HG02938 (cell line): ENCODE measurements at regions not wholly inside any gene's neighbourhood (a gene's known extent, or its start where the extent isn't known, plus 50 kb on each side); places are given as distances from the start of the nearest gene placed in this dataset.

ENCODE experiments used
- ATAC-seq: cut with Tn5 transposase; IDR thresholded peaks from one replicate; pipeline ENCODE4 v1.9.1; 2021; ENCODE audit warnings: mild to moderate bottlenecking, moderate library complexity; ENCODE audit not compliant: unreplicated experiment

DNA sequence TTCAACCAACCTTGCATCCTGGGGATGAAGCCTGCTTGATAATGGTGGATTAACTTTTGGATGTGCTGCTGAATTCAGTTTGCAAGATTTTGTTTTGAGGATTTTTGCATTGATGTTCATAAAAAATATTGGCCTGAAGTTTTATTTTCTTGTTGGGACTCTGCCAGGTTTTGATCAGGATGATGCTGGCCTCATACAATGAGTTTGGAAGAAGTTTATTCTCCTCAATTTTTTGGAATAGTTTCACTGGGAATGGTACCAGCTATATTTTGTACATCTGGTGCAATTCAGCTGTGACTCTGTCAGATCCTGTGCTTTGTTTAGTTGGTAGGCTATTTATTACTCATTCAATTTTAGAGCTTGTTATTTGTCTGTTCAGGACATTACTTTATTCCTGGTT is 340.3 kb upstream of the TRAM1L1 start:
- no peak for ATAC-seq

DNA sequence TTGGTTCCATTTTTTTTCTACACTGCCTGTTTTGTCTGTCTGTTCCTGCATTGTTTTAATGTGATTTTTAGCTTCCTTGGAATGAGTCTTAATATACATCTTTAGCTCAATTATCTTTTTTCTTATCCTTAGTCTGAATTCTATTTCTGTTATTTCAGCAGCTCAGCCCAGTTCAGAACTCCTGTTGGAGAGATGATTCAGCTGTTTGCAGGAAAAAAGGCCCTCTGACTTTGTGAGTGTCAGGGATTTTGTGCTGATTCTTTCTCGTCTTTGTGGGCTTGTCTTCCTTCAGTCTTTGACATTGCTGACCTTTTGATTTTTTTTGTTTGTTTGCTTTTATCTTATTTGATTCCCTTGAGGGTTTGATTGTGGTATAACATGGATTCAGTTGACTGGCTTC is 343.2 kb upstream of the TRAM1L1 start:
- no peak for ATAC-seq

DNA sequence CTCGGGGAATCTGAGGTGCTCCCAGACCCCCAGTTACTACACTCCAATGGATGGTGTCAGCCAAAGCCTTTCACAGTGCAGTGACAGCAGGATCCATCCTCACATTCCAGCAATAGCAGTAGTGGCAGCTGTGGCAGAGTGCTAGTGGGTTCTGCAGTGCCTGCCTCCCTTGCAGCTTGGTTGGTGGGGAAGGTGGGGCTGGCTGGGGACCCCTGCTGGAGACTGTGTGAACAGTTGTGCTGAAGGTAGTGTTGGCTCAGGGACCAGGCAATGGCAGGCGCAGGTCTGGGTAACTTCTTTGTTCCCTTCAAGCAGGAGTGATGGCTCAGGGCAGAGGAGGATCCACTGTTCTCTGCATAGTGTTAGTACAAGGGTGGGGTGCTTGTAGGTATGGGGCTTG is 343.7 kb upstream of the TRAM1L1 start:
- no peak for ATAC-seq

DNA sequence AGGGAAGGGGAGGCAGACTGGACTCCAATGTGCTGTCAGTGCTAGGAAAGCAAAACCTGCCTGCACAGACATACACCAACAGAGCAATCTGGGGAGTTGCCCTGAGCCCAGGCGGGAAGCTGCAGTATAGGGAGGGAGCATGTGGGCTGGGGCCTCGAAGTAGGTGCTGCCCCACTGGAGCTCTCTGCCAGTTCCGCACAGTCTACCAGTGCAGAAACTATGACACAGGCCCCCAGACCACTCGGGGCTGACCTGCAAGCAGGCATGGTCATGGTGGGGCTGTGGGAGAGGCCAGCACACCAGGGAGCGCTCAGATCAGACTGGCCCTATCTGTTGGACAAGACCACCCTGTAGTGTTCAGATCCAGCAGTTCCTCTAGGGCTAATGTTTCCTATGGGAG is 344.1 kb upstream of the TRAM1L1 start:
- no peak for ATAC-seq

DNA sequence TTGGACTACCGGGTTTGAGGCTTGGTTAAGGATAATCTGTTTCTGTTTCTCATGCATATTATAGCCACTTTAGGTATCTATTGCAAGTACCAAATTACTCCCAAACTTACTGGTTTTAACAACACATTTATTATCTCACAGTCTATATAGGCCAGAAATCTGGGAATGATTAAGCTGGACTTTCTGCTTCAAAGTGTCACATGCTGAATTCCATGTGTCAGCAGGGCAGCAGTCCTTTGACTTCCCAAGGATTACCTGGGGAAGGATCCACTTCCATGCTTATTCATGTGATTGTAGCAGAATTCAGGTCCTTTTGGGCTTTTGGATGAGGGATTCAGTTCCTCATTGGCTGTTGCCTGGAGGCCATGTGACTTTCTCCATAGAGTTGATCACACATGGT is 349.0 kb upstream of the TRAM1L1 start:
- ATAC-seq, result no peak

DNA sequence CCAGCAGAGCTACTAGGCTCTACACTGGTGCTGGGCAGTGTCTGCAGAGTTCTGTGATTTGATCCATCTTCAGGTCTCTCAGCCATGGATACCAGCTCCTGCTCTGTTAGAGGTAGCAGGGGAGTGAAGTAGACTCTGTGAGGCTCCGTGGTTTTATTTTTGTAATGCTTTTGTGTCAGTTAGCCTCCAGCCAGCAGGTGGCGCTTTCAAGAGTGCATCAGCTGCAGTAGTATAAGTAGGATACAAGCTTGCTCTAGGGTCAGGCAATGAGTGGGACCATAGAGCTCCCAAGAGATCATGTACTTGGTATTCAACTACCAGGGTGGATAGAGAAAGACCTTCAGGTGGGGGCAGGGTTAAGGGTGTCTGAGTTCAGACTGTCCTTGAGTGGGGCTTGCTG is 362.5 kb upstream of the TRAM1L1 start:
- no peak for ATAC-seq

DNA sequence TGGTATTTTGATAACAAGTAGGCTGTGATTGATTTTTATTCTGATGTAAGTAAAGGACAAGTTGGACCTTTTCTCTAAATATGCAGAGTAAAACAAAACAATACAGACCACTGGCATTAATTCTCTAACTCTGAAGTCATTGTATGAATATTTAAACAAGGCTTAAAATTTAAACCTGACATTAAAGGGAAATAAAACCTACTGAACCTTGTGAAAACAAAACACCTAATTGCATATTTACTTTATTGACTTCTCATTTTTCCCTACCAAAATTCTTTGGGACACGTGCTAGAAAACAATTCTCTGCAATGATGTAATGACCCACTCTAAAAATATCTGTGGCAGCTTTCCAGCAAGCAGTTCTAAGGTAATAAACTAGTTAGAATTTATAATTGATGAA is 369.7 kb upstream of the TRAM1L1 start:
- no peak for ATAC-seq

DNA sequence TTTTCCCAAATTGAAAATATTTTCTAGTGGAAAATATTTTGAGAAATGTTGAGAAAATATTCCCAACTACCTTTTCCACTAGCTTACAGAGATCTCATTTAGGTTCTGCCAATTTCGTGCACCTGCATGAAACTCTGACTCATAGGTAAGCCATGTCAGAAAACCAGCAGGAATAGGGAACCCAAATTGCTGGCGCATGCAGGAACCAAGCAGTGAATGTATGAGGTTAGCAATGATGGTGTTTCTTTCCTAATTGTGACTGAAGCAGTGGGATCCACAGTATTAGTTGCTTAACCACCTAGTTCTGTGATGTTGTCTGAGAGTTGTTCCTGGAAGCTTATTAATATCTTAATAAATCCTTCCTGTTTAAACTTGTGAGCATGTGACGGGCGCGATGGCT is 381.0 kb upstream of the TRAM1L1 start:
- no peak for ATAC-seq

DNA sequence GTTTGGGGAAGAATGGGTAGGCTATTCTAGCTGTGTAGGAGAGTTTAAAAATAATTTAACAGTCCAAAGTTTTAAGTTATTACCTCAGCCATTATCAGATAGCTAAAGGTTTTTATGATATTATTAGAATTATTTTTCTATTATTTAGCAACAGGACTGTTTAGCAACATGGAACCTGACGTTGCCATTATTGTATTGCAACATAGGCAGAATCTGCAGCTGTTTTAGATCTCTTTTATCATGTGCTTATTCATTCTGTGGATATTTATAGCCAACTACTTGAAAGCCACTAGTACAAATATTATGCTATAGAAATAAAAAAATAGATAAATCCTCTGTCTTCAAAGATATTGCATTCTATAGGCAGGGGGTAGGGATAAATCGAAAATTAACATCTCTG is 382.0 kb upstream of the TRAM1L1 start:
- ATAC-seq, result no peak

DNA sequence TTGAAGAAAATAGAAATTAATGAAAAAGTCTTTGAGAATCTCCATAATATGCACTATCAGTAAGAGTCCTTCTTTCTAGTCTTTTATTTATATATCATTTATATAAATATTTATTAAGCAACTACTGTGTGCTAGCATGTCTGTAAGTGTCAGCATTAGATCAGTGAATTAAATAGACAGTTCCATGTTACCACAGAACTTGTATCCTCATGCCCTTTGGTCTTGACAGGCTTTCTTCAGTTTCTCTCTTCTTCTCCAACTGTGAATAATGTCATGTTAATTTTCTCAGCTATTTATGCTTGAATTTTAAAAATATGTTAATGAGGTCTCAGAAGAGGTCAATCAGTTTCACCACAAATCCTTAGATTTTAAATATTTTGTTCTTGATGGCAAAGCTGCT is 389.6 kb upstream of the TRAM1L1 start:
- no peak for ATAC-seq

DNA sequence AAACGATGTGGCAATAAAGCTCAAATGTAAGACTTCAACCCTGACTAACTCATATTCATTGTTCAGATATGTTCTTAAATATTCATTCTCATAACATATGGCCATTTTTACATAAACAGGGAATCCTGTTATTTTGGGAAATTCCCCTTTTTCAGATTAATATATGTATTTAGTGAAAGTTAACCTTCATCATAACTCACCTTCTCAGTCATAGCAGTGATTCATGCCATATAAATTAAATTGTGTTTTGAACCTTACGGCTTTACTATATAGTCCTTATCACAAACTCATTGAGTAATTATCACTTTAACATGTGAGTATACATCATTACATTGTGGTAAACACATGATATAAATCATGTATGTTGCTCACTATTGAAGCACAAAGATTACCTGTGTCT is 392.5 kb upstream of the TRAM1L1 start:
- no peak for ATAC-seq

DNA sequence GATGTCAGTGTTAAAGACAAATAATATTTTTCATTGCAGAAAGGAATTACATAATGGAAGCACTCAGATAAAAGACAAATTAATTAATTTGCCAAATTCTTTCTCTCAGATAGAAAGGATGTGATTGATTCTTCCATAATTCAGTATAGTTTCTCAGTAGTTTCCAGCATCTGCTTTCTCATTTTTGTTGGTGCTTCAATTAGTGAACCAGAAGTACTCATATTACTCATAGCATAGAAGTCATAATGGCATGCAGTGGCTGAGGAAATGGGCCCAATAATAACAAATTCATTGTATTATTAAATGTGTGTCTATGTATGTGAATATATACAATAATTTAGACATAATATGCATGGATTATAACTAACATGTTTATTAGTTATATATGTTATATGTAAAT is 393.3 kb upstream of the TRAM1L1 start:
- no peak for ATAC-seq

DNA sequence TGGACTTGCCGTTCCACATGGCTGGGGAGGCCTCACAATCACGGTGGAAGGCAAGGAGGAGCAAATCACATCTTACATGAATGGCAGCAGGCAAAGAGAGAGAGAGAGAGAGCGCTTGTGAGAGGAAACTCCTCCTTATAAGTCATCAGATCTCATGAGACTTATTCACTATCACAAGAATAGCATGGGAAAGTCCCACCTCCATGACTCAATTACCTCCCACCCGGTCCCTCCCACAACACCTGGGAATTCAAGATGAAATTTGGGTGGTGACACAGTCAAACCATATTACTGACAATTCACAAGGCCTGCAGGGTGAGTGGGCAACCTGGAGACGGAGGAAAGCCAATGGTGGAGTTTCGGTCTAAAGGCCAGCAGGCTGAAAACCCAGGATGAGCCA is 394.3 kb upstream of the TRAM1L1 start:
- ATAC-seq, result no peak

DNA sequence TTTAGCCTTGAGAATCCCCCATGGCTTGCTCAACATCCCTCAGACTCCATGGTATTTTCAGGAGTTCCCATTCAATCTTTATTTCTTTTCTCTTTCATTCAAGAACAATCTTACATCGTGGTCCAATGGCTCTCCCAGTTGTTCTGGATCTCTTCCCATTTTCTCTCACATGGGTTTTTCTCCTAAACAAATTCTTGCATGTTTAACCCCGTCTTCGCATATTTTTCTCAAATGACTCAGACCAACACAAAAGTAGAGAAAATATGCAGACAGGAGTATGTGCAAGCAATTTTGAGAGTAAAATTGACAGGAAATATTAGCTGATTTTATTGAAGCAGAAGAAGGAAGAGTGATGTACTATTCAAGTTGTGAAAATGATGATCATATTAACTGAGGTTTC is 396.4 kb upstream of the TRAM1L1 start:
- ATAC-seq, result no peak

DNA sequence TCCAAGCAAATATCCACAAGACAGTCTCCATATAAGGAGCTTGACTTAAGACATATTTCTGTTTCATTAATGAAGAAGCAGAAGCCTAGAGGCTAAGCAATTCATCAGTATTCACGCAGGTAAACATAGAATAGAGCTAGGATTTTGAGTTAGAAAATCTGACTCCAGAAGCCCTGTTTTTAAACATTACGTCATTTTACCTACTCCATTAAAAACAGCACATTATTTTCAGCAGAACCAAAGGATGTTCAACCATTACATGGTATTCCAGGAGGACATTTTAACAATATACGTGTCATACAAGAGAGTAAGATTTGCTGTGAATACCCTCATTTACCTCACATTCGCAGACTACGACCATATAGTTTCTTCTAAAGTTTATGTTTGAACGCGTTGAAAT is 403.3 kb upstream of the TRAM1L1 start:
- no peak for ATAC-seq

DNA sequence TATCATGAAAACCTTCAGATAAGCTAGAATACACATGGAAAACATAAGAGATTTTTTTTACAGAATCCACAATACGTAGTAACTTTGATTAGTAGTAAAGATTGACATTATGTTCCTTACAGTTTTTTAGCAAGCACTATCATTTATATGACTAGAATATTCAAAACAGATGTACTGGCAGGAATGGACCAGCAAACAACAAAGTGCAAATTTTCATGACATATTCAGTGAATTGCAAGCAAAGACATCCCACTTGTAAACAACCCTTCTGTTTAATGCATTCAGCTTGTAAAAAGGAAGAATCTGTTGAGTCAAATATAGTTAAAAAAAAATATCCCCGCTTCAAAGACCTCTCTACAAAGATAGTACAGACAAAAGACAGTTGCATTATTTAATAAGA is 403.7 kb upstream of the TRAM1L1 start:
- ATAC-seq, result no peak

DNA sequence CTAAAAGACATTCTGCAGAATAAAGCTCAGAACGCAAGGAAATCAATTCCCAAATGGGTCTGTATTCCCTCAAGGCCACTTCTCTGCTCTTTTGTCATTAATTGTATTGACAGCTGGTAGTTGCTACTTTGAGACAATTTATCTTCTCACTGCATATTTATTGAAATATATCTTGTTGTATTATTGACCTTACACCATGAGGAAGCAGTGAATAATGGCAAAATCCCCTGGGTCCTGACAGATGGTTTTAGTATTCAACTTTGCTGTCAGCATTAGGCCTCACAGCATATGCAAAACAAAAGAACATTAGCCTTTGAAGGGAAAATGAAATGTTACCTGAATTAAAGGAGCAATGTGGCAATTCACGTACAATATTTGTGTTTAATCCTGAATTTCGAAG is 406.1 kb upstream of the TRAM1L1 start:
- ATAC-seq, result no peak

DNA sequence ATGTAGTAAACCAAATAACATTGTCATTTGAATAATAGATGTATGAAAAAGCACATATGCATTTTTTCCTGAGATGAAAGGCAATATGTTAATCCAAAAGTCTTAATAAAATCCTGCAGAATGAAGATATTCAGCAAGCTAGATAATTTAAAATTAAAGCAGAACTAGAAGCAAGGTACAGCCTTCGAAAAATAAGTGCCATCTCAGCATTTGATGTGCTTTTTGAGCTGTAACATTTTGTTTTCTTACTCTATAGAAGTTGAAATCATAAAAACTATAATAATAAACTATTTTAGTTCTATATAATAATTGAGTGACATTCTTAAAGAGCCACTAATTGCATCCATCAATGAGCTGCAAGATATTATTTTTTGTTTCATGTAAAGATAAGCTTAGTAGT is 410.4 kb upstream of the TRAM1L1 start:
- no peak for ATAC-seq

DNA sequence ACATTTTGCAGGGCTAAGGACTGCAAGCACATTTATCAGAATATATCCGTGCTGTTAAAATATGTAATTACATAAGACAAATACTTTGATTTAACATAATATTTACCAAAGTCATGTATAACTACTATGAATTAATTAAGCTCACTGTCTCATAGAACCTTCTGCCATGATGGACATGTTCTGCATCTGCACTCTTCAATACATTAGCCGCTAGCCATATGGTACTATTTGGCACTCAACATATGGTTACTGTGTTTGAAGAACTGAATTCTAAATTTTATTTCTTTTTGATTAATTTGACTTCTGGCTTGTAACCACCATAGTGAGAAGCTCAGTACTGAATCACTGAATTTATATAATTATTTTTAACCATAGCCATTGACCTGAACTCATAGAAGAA is 427.0 kb upstream of the TRAM1L1 start:
- ATAC-seq, result no peak

DNA sequence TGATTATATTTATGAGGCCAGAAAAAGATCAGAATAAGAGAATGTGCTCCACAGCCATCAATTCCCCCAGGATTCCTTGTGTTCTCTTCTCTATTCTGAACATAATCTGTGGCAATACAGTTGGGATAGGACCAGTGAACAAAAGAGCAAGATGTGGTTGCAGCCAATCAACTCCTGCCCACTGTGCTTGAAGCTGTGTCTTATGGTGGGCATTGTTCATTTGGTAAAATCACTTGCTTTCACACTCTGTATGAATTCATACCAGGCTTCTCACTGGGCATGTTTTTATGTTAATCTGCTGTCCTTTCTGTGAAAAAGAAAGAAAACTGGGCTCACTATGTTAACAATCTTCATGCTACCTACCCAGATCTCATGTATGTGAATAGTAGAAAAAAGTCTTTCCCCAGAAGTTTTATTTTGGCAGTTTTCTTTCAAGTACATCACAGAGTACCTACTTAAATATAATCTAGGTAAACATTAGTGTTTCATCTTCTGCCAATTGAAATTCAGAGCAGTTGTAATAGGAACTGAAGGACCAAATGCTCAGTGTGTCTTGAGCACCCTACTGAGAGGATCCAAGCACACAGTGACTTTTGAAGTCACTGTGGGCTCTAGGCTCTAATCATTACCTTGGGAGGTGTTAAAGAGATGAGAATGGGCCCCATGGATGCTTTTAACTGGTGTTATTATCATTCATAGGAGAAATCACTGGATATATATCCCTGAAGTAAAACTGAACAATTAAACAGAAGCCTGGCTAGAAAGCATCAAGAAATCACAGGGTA is 429.2 kb upstream of the TRAM1L1 start:
- no peak for ATAC-seq

DNA sequence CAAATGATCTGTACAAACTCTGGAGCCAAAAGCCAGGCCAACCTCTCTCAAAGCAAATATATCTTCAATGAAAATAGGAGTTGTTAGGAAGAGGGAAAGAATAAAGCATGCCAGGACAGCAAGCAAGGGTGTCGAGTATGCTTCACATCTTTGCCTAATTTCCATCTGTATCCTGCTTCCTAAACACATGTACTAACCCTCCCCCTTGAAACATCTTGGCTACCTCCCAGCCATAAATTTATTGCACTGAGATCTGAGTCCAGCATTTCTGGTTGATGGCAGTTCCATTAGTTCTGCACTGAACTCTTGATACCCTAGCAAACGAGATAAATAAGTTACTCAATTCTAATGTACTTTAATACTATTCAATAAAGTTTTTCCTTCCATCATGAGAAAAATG is 430.5 kb upstream of the TRAM1L1 start:
- no peak for ATAC-seq

DNA sequence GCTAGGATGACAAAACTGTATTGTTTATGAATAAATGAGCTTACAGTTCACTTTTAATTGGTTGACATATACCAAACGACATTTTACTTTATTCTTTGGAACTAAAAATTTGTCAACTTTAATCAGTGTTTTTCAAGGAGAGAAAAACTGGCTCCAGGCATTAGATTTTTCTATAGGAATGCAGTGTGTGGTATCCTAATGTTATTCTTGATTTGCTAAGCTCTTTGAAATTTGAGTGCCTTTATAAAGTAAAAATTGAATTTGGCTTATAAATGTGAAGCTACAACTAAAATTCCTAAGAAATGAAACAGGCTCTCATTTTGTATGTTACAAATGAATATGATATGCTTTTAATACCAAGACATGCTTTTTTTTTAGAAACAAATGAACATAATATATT is 442.2 kb upstream of the TRAM1L1 start:
- no peak for ATAC-seq

DNA sequence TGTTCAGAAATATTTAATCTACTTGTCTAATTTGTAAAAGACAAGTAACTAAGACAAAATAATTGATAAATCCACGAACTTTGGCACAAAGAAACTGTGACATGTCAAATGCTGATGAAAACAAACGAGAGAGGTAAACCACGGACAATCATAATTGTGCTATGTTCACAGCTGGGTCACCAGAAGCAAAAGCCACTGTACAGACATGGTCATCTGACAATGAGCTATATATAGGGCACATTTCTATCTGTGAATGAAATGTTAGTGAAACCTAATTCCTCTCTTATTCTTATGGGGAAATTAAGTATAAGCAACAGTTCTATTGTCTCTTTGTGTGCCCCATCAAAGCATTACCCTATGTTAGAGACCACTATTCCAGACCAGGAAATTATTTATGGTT is 444.0 kb upstream of the TRAM1L1 start:
- ATAC-seq, result no peak
